WERI-Rb-1 (cell line): ENCODE measurements at regions not wholly inside any gene's neighbourhood (a gene's known extent, or its start where the extent isn't known, plus 50 kb on each side); places are given as distances from the start of the nearest gene placed in this dataset.
"Not testable (repeated sequence)": the region's sequence is repeated elsewhere in the genome, so short reads cannot be mapped to it uniquely, and the experiment has no call there.

Source experiments
- DNase-seq: peaks from one replicate; pipeline ENCODE4 v3.0.0-alpha.2; 2020
- H3K27ac ChIP-seq: fragments of 250-450 bp; sonication (Bioruptor Pico); 2 replicates; pipeline ENCODE4 v1.5.1; 2020; ENCODE audit warnings: mild to moderate bottlenecking, moderate library complexity
- H3K27me3 ChIP-seq: fragments of 250-450 bp; sonication (Bioruptor Pico); 2 replicates; pipeline ENCODE4 v1.5.1; 2021; ENCODE audit warnings: mild to moderate bottlenecking, low read depth, moderate library complexity; ENCODE audit not compliant: insufficient read depth, severe bottlenecking
- H3K36me3 ChIP-seq: fragments of 250-450 bp; sonication (Bioruptor Pico); 2 replicates; pipeline ENCODE4 v1.5.1; 2020; ENCODE audit warnings: mild to moderate bottlenecking, moderate library complexity
- H3K4me3 ChIP-seq: 2 replicates; pipeline ENCODE4 v1.5.1; 2011; ENCODE audit warnings: low read depth, mild to moderate bottlenecking, control low read depth, low read length
- H3K9me3 ChIP-seq: fragments of 250-450 bp; sonication (Bioruptor Pico); 2 replicates; pipeline ENCODE4 v1.5.1; 2021; ENCODE audit warnings: mild to moderate bottlenecking, moderate library complexity; ENCODE audit not compliant: severe bottlenecking
- CTCF ChIP-seq: IDR thresholded peaks from 2 replicates; pipeline ENCODE4 v1.5.1; 2011; ENCODE audit warnings: low read depth, mild to moderate bottlenecking, control low read depth, inconsistent platforms, low read length

- TF ChIP-seq CTCF: no peak
- peaks cover 34% of the 10 kb centered on the region for H3K27me3 ChIP-seq
- H3K27ac ChIP-seq: no peak overlapping the region
- no peak overlapping the region for H3K4me3 ChIP-seq
- no peak for DNase-seq
- no peaks in the 10 kb centered on the region for H3K9me3 ChIP-seq
- H3K36me3 ChIP-seq: no peaks in the 10 kb centered on the region
Observed at GRCh38 chr20:5484346-5484745, 126.5 kb downstream of the GPCPD1 start.

GRCh38 chr20:5482791-5483190 is 128.0 kb downstream of the GPCPD1 start:
- H3K36me3 ChIP-seq: no peaks in the 10 kb centered on the region
- no peak for TF ChIP-seq CTCF
- H3K9me3 ChIP-seq: no peaks in the 10 kb centered on the region
- peaks cover 32% of the 10 kb centered on the region for H3K27me3 ChIP-seq
- no peak overlapping the region for H3K27ac ChIP-seq
- H3K4me3 ChIP-seq: no peak overlapping the region
- DNase-seq: no peak

- Histone ChIP-seq H3K9me3 (no peaks in the 10 kb centered on the region), H3K36me3 (no peaks in the 10 kb centered on the region), H3K4me3 (no peak overlapping the region), H3K27me3 (peaks cover 32% of the 10 kb centered on the region), H3K27ac (no peak overlapping the region)
- DNase-seq: no peak
- TF ChIP-seq CTCF: no peak
Observed at GRCh38 chr20:5481872-5482271, 128.9 kb downstream of the GPCPD1 start.

- H3K27ac ChIP-seq: no peak overlapping the region
- H3K36me3 ChIP-seq: no peaks in the 10 kb centered on the region
- H3K4me3 ChIP-seq: no peak overlapping the region
- peaks cover 27% of the 10 kb centered on the region for H3K27me3 ChIP-seq
- DNase-seq: no peak
- no peaks in the 10 kb centered on the region for H3K9me3 ChIP-seq
- TF ChIP-seq CTCF: no peak
Observed at GRCh38 chr20:5480824-5481600, 129.8 kb downstream of the GPCPD1 start.

- no peak overlapping the region for H3K27ac ChIP-seq
- no peak overlapping the region for H3K4me3 ChIP-seq
- peaks cover 3% of the 10 kb centered on the region for H3K27me3 ChIP-seq
- no peak for TF ChIP-seq CTCF
- no peaks in the 10 kb centered on the region for H3K9me3 ChIP-seq
- no peak for DNase-seq
- H3K36me3 ChIP-seq: no peaks in the 10 kb centered on the region
Observed at GRCh38 chr20:5474646-5475550, 135.9 kb downstream of the GPCPD1 start.

- not testable (repeated sequence) for H3K4me3 ChIP-seq, H3K27me3 ChIP-seq, H3K9me3 ChIP-seq, DNase-seq, H3K36me3 ChIP-seq, H3K27ac ChIP-seq
Observed at GRCh38 chr20:5471866-5472265, 138.9 kb downstream of the GPCPD1 start.
